ENCODE measurements at regions not wholly inside any gene's neighbourhood (a gene's known extent, or its start where the extent isn't known, plus 50 kb on each side); places are given as distances from the start of the nearest gene placed in this dataset.

GRCh38 chr15:36372968-36373367 is 206.5 kb upstream of the CDIN1 start:
- Mint-ChIP-seq H3K27me3 (no peaks in the 10 kb centered on the region), H3K36me3 (ENCODE audit: low read depth) (no peaks in the 10 kb centered on the region), H3K4me3 (no peak overlapping the region), H3K9me3 (peaks cover 17% of the 10 kb centered on the region), H3K4me1 (ENCODE audit: low read depth) (no peaks in the 10 kb centered on the region), H3K27ac (no peak overlapping the region)
- intact Hi-C loops (cut with micrococcal nuclease), result no loop called here

GRCh38 chr15:36373550-36373949 is 205.9 kb upstream of the CDIN1 start:
- no peaks in the 10 kb centered on the region for H3K27me3 Mint-ChIP-seq
- no peak overlapping the region for H3K4me3 Mint-ChIP-seq
- H3K4me1 Mint-ChIP-seq (ENCODE audit: low read depth), result no peaks in the 10 kb centered on the region
- intact Hi-C loops (cut with micrococcal nuclease), result no loop called here
- H3K27ac Mint-ChIP-seq, result no peak overlapping the region
- no peaks in the 10 kb centered on the region for H3K36me3 Mint-ChIP-seq (ENCODE audit: low read depth)
- peaks cover 23% of the 10 kb centered on the region for H3K9me3 Mint-ChIP-seq

GRCh38 chr15:36389107-36389506 is 190.3 kb upstream of the CDIN1 start:
- Mint-ChIP-seq H3K27ac (no peak overlapping the region), H3K4me3 (no peak overlapping the region), H3K9me3 (no peaks in the 10 kb centered on the region), H3K36me3 (ENCODE audit: low read depth) (no peaks in the 10 kb centered on the region), H3K4me1 (ENCODE audit: low read depth) (no peaks in the 10 kb centered on the region), H3K27me3 (no peaks in the 10 kb centered on the region)
- intact Hi-C loops (cut with micrococcal nuclease), result no loop called here

- intact Hi-C loops (cut with micrococcal nuclease), result no loop called here
- H3K27ac Mint-ChIP-seq, result no peak overlapping the region
Measured at GRCh38 chr15:36390491-36390890, 188.9 kb upstream of the CDIN1 start.

GRCh38 chr15:36392676-36393266 is 186.7 kb upstream of the CDIN1 start:
- Mint-ChIP-seq H3K9me3 (peaks cover 3% of the 10 kb centered on the region), H3K4me3 (no peak overlapping the region), H3K27ac (no peak overlapping the region), H3K36me3 (ENCODE audit: low read depth) (no peaks in the 10 kb centered on the region), H3K27me3 (no peaks in the 10 kb centered on the region), H3K4me1 (ENCODE audit: low read depth) (no peaks in the 10 kb centered on the region)
- intact Hi-C loops (cut with micrococcal nuclease), result no loop called here

More at GRCh38 chr15:36390491-36390890, 188.9 kb upstream of the CDIN1 start:
- Mint-ChIP-seq H3K27me3 (no peaks in the 10 kb centered on the region), H3K4me1 (ENCODE audit: low read depth) (no peaks in the 10 kb centered on the region), H3K4me3 (no peak overlapping the region), H3K9me3 (no peaks in the 10 kb centered on the region), H3K36me3 (ENCODE audit: low read depth) (no peaks in the 10 kb centered on the region)

GRCh38 chr15:36398212-36398611 is 181.2 kb upstream of the CDIN1 start:
- peaks cover 23% of the 10 kb centered on the region for H3K9me3 Mint-ChIP-seq
- H3K27ac Mint-ChIP-seq, result no peak overlapping the region
- no peaks in the 10 kb centered on the region for H3K36me3 Mint-ChIP-seq (ENCODE audit: low read depth)
- H3K27me3 Mint-ChIP-seq, result no peaks in the 10 kb centered on the region
- no peaks in the 10 kb centered on the region for H3K4me1 Mint-ChIP-seq (ENCODE audit: low read depth)
- no peak overlapping the region for H3K4me3 Mint-ChIP-seq
- intact Hi-C loops (cut with micrococcal nuclease), result no loop called here

- no peaks in the 10 kb centered on the region for H3K27me3 Mint-ChIP-seq
- H3K27ac Mint-ChIP-seq, result no peak overlapping the region
- H3K9me3 Mint-ChIP-seq, result peaks cover 30% of the 10 kb centered on the region
- H3K4me1 Mint-ChIP-seq (ENCODE audit: low read depth), result no peaks in the 10 kb centered on the region
- no peak overlapping the region for H3K4me3 Mint-ChIP-seq
- intact Hi-C loops (cut with micrococcal nuclease), result no loop called here
- no peaks in the 10 kb centered on the region for H3K36me3 Mint-ChIP-seq (ENCODE audit: low read depth)
Measured at GRCh38 chr15:36399276-36399675, 180.2 kb upstream of the CDIN1 start.

- intact Hi-C loops (cut with micrococcal nuclease), result no loop called here
- no peaks in the 10 kb centered on the region for H3K4me1 Mint-ChIP-seq (ENCODE audit: low read depth)
Measured at GRCh38 chr15:36400936-36401585, 178.4 kb upstream of the CDIN1 start.

GRCh38 chr15:36401586-36401966 is 177.8 kb upstream of the CDIN1 start:
- intact Hi-C loops (cut with micrococcal nuclease), result no loop called here
- Mint-ChIP-seq H3K27ac (no peak overlapping the region), H3K27me3 (no peaks in the 10 kb centered on the region), H3K36me3 (ENCODE audit: low read depth) (no peaks in the 10 kb centered on the region), H3K4me3 (no peak overlapping the region), H3K4me1 (ENCODE audit: low read depth) (no peaks in the 10 kb centered on the region), H3K9me3 (peaks cover 30% of the 10 kb centered on the region)

More at GRCh38 chr15:36400936-36401585, 178.4 kb upstream of the CDIN1 start:
- no peaks in the 10 kb centered on the region for H3K36me3 Mint-ChIP-seq (ENCODE audit: low read depth)
- H3K4me3 Mint-ChIP-seq, result no peak overlapping the region
- no peak overlapping the region for H3K27ac Mint-ChIP-seq
- H3K9me3 Mint-ChIP-seq, result peaks cover 30% of the 10 kb centered on the region
- H3K27me3 Mint-ChIP-seq, result no peaks in the 10 kb centered on the region

- Mint-ChIP-seq H3K27me3 (no peaks in the 10 kb centered on the region), H3K4me3 (no peak overlapping the region), H3K9me3 (peaks cover 29% of the 10 kb centered on the region), H3K4me1 (ENCODE audit: low read depth) (no peaks in the 10 kb centered on the region), H3K36me3 (ENCODE audit: low read depth) (no peaks in the 10 kb centered on the region), H3K27ac (no peak overlapping the region)
- intact Hi-C loops (cut with micrococcal nuclease), result no loop called here
Measured at GRCh38 chr15:36403351-36403750, 176.1 kb upstream of the CDIN1 start.

- H3K4me3 Mint-ChIP-seq, result no peak overlapping the region
- peaks cover 28% of the 10 kb centered on the region for H3K9me3 Mint-ChIP-seq
- no peaks in the 10 kb centered on the region for H3K4me1 Mint-ChIP-seq (ENCODE audit: low read depth)
Measured at GRCh38 chr15:36406366-36406765, 173.1 kb upstream of the CDIN1 start.

GRCh38 chr15:36406911-36407310 is 172.5 kb upstream of the CDIN1 start:
- H3K36me3 Mint-ChIP-seq (ENCODE audit: low read depth), result no peaks in the 10 kb centered on the region
- no peak overlapping the region for H3K27ac Mint-ChIP-seq
- peaks cover 28% of the 10 kb centered on the region for H3K9me3 Mint-ChIP-seq
- H3K4me3 Mint-ChIP-seq, result no peak overlapping the region
- H3K27me3 Mint-ChIP-seq, result no peaks in the 10 kb centered on the region
- intact Hi-C loops (cut with micrococcal nuclease), result no loop called here
- no peaks in the 10 kb centered on the region for H3K4me1 Mint-ChIP-seq (ENCODE audit: low read depth)

More at GRCh38 chr15:36406366-36406765, 173.1 kb upstream of the CDIN1 start:
- intact Hi-C loops (cut with micrococcal nuclease), result no loop called here
- Mint-ChIP-seq H3K27ac (no peak overlapping the region), H3K36me3 (ENCODE audit: low read depth) (no peaks in the 10 kb centered on the region), H3K27me3 (no peaks in the 10 kb centered on the region)

- no peaks in the 10 kb centered on the region for H3K36me3 Mint-ChIP-seq (ENCODE audit: low read depth)
- H3K27me3 Mint-ChIP-seq, result no peaks in the 10 kb centered on the region
- no peak overlapping the region for H3K4me3 Mint-ChIP-seq
- no peak overlapping the region for H3K27ac Mint-ChIP-seq
- H3K4me1 Mint-ChIP-seq (ENCODE audit: low read depth), result no peaks in the 10 kb centered on the region
- H3K9me3 Mint-ChIP-seq, result peaks cover 27% of the 10 kb centered on the region
- intact Hi-C loops (cut with micrococcal nuclease), result no loop called here
Measured at GRCh38 chr15:36407647-36408046, 171.8 kb upstream of the CDIN1 start.

- H3K9me3 Mint-ChIP-seq, result peaks cover 18% of the 10 kb centered on the region
- no peaks in the 10 kb centered on the region for H3K36me3 Mint-ChIP-seq (ENCODE audit: low read depth)
- no peak overlapping the region for H3K27ac Mint-ChIP-seq
- H3K27me3 Mint-ChIP-seq, result no peaks in the 10 kb centered on the region
- no peaks in the 10 kb centered on the region for H3K4me1 Mint-ChIP-seq (ENCODE audit: low read depth)
- intact Hi-C loops (cut with micrococcal nuclease), result no loop called here
- no peak overlapping the region for H3K4me3 Mint-ChIP-seq
Measured at GRCh38 chr15:36409819-36410218, 169.6 kb upstream of the CDIN1 start.

- Mint-ChIP-seq H3K4me3 (no peak overlapping the region), H3K27me3 (no peaks in the 10 kb centered on the region), H3K36me3 (ENCODE audit: low read depth) (no peaks in the 10 kb centered on the region), H3K9me3 (peaks cover 22% of the 10 kb centered on the region), H3K27ac (no peak overlapping the region), H3K4me1 (ENCODE audit: low read depth) (no peaks in the 10 kb centered on the region)
- intact Hi-C loops (cut with micrococcal nuclease), result no loop called here
Measured at GRCh38 chr15:36414670-36415069, 164.8 kb upstream of the CDIN1 start.
